ENCODE measurements at regions not wholly inside any gene's neighbourhood (a gene's known extent, or its start where the extent isn't known, plus 50 kb on each side); places are given as distances from the start of the nearest gene placed in this dataset.

DNA sequence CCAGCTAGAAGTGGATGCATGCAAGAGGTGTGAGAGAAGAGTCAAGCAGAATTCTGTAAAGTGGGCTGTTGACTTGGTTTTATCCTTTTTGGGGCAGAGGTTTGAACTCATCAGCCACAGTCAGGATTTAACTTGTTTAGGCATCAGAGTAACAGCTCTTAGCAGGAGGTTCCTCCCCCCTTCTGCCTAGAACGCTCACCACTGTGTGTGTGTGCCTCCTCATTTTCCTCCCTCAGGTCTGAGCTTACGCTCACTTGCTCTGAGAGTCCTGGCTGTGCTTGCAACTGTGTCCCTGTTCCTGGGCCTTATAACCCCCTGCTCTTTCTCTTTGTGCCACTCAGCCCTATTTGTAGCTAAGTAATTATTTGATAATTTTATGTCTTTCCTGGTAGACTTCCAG, 167.9 kb downstream of the TMEM182 start:
- H3K9me3 ChIP-seq, result no peaks in the 10 kb centered on the region
- ATAC-seq (no peak), DNase-seq (ENCODE audit: low read depth in 1 of 2, low spot score in 1 of 2) (no peak), FAIRE-seq (no peak)
- ChIA-PET CTCF (interaction anchor here (1.0 kb wide), 1 partner anchor 11 kb away, joined by 3 read pairs; no protein-coding TSS in a partner anchor), POLR2A (no interaction called here)
- H3K4me1 ChIP-seq, result no peaks in the 10 kb centered on the region
- WGBS (ENCODE audit: missing lambda C conversion rate), result 18% methylated on average over 2 of the region's 2 CpGs
- no peak for TF ChIP-seq ZC3H11A (IDR thresholded peaks at IDR 0.05)
- no peak for TF ChIP-seq POLR2AphosphoS2 (conservative IDR thresholded peaks at IDR 0.05; ENCODE audit: low read length)
- no peak for TF ChIP-seq FOSL2 (IDR thresholded peaks at IDR 0.05)
- TF ChIP-seq FOSL2 (CRISPR knock-in tag; IDR thresholded peaks at IDR 0.05), result no peak
- TF ChIP-seq NPAS2 (CRISPR knock-in tag; IDR thresholded peaks at IDR 0.05; ENCODE audit: borderline replicate concordance), result no peak
- no peak for TF ChIP-seq FOSB (CRISPR knock-in tag; IDR thresholded peaks at IDR 0.05)
- H3K4me3 ChIP-seq, result no peak overlapping the region
- H3K27ac ChIP-seq, result no peak overlapping the region
- no peak overlapping the region for H3K4me2 ChIP-seq

DNA sequence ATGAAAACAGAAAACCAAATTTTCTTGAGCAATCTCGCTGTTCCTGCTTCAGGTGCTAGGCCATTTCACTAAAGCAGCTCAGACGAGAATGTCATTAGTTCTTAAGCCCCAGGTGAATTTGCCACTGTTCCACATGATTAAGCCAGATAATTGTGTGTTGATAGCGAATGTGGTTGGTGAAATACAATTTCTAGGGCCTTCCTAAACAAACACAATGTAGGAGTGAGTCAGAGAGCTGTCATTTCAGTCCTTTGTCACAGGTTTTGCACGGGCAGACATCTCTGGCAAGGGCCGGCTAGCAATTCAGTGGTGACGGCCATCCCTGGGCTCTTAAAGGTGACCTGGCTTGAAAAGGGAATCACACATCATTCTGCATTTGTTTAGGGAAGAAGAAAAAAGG, 170.7 kb downstream of the TMEM182 start:
- Histone ChIP-seq H3K4me1 (no peaks in the 10 kb centered on the region), H3K27ac (no peak overlapping the region), H3K4me2 (no peak overlapping the region), H3K4me3 (no peak overlapping the region), H3K9me3 (no peaks in the 10 kb centered on the region)
- no peak for FAIRE-seq
- no peak for DNase-seq (ENCODE audit: low read depth in 1 of 2, low spot score in 1 of 2)
- TF ChIP-seq, protein P1, sequence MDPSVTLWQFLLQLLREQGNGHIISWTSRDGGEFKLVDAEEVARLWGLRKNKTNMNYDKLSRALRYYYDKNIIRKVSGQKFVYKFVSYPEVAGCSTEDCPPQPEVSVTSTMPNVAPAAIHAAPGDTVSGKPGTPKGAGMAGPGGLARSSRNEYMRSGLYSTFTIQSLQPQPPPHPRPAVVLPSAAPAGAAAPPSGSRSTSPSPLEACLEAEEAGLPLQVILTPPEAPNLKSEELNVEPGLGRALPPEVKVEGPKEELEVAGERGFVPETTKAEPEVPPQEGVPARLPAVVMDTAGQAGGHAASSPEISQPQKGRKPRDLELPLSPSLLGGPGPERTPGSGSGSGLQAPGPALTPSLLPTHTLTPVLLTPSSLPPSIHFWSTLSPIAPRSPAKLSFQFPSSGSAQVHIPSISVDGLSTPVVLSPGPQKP (IDR thresholded peaks at IDR 0.05; ENCODE audit: low read depth, low read length), result no peak
- TF ChIP-seq HOXB13 (CRISPR knock-in tag; IDR thresholded peaks at IDR 0.05; ENCODE audit: low read depth), result no peak
- CTCF ChIA-PET, result no interaction called here
- POLR2A ChIA-PET, result no interaction called here
- 5% methylated on average over 6 of the region's 6 CpGs for WGBS (ENCODE audit: missing lambda C conversion rate)
- no peak for ATAC-seq

DNA sequence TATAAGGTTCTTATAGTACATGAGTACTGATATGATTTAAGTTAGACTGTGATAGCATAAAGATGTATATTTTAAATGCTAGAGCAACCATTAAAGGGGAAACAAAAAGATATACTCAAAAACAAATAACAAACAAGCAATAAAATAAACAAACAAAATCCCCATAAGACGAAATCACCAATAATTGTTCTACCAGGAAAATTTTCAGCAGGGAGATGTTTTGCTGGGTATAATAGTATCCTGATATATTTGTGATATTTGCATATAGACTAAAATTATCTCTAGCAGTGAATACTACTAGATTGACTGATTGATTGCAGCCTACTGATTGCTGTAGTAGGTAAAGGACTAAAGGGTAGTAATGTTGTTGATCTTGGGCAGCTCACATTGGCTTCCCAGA, 177.4 kb downstream of the TMEM182 start:
- no peak for ATAC-seq
- H3K4me1 ChIP-seq, result no peaks in the 10 kb centered on the region
- no peak for FAIRE-seq

DNA sequence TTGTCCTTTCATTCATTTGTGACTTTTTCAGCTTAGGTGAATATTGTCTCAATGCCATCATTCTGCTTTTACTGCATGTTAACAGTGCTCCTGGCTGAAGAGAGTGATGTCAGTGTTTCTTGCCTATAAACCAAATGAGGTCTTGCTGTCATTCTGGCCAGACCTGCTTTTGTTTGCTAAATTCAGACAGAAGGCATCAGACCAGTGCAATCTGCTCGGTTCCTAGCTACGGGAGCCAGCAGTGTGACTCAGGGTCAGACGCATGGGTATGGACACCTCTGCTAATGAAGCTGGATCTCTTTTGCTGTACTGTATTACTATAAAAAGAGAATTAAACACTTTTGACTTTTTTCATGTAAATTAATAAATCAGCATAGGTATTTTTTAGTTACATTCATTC, 178.9 kb downstream of the TMEM182 start:
- Histone ChIP-seq H3K4me1 (no peaks in the 10 kb centered on the region), H3K4me2 (no peak overlapping the region), H3K4me3 (no peak overlapping the region), H3K9me3 (no peaks in the 10 kb centered on the region), H3K27ac (no peak overlapping the region)
- ChIA-PET CTCF (interaction anchor here (1.1 kb wide), 1 partner anchor 11 kb away, joined by 3 read pairs; no protein-coding TSS in a partner anchor), POLR2A (no interaction called here)
- FAIRE-seq (no peak), ATAC-seq (no peak), DNase-seq (ENCODE audit: low read depth in 1 of 2, low spot score in 1 of 2) (no peak)
- WGBS (ENCODE audit: missing lambda C conversion rate), result 15% methylated on average over 3 of the region's 3 CpGs
- no peak for TF ChIP-seq KDM1A (IDR thresholded peaks at IDR 0.05; ENCODE audit: low read depth)
- TF ChIP-seq, protein P2, sequence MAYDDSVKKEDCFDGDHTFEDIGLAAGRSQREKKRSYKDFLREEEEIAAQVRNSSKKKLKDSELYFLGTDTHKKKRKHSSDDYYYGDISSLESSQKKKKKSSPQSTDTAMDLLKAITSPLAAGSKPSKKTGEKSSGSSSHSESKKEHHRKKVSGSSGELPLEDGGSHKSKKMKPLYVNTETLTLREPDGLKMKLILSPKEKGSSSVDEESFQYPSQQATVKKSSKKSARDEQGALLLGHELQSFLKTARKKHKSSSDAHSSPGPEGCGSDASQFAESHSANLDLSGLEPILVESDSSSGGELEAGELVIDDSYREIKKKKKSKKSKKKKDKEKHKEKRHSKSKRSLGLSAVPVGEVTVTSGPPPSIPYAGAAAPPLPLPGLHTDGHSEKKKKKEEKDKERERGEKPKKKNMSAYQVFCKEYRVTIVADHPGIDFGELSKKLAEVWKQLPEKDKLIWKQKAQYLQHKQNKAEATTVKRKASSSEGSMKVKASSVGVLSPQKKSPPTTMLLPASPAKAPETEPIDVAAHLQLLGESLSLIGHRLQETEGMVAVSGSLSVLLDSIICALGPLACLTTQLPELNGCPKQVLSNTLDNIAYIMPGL (CRISPR knock-in tag; IDR thresholded peaks at IDR 0.05; ENCODE audit: borderline replicate concordance), result no peak
- no peak for TF ChIP-seq ZFP36 (IDR thresholded peaks at IDR 0.05; ENCODE audit: borderline replicate concordance, partially characterized antibody)

More for the DNA sequence above, 177.4 kb downstream of the TMEM182 start:
- TF ChIP-seq, protein P3, sequence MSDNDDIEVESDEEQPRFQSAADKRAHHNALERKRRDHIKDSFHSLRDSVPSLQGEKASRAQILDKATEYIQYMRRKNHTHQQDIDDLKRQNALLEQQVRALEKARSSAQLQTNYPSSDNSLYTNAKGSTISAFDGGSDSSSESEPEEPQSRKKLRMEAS (IDR thresholded peaks at IDR 0.05), result no peak
- TF ChIP-seq, protein P4, sequence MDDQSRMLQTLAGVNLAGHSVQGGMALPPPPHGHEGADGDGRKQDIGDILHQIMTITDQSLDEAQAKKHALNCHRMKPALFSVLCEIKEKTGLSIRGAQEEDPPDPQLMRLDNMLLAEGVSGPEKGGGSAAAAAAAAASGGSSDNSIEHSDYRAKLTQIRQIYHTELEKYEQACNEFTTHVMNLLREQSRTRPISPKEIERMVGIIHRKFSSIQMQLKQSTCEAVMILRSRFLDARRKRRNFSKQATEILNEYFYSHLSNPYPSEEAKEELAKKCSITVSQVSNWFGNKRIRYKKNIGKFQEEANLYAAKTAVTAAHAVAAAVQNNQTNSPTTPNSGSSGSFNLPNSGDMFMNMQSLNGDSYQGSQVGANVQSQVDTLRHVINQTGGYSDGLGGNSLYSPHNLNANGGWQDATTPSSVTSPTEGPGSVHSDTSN (IDR thresholded peaks at IDR 0.05), result no peak
- TF ChIP-seq MAZ (IDR thresholded peaks at IDR 0.05; ENCODE audit: borderline replicate concordance, low read depth, low read length) (no peak), POLR2AphosphoS2 (conservative IDR thresholded peaks at IDR 0.05; ENCODE audit: low read length) (no peak), HOXB13 (CRISPR knock-in tag; IDR thresholded peaks at IDR 0.05; ENCODE audit: low read depth) (no peak), HDAC2 (IDR thresholded peaks at IDR 0.05) (no peak), JUNB (IDR thresholded peaks at IDR 0.05) (no peak), HOXA7 (CRISPR knock-in tag; IDR thresholded peaks at IDR 0.05) (no peak), FOSB (CRISPR knock-in tag; IDR thresholded peaks at IDR 0.05) (no peak), RAD21 (conservative IDR thresholded peaks at IDR 0.05 in 1 of 2, IDR thresholded peaks at IDR 0.05 in 1 of 2) (no peak), CBX8 (IDR thresholded peaks at IDR 0.05) (no peak), SREBF2 (IDR thresholded peaks at IDR 0.05) (no peak), ZNF302 (CRISPR knock-in tag; IDR thresholded peaks at IDR 0.05) (no peak)
- TF ChIP-seq, protein P5, sequence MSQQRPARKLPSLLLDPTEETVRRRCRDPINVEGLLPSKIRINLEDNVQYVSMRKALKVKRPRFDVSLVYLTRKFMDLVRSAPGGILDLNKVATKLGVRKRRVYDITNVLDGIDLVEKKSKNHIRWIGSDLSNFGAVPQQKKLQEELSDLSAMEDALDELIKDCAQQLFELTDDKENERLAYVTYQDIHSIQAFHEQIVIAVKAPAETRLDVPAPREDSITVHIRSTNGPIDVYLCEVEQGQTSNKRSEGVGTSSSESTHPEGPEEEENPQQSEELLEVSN (IDR thresholded peaks at IDR 0.05; ENCODE audit: borderline replicate concordance, low read depth), result no peak
- TF ChIP-seq, protein P6, sequence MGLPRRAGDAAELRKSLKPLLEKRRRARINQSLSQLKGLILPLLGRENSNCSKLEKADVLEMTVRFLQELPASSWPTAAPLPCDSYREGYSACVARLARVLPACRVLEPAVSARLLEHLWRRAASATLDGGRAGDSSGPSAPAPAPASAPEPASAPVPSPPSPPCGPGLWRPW (IDR thresholded peaks at IDR 0.05), result no peak
- ChIA-PET CTCF (no interaction called here), POLR2A (no interaction called here)
- 0% methylated on average over 1 of the region's 1 CpG for WGBS (ENCODE audit: missing lambda C conversion rate)
- H3K9me3 ChIP-seq, result no peaks in the 10 kb centered on the region
- DNase-seq (ENCODE audit: low read depth in 1 of 2, low spot score in 1 of 2), result no peak
- H3K27ac ChIP-seq, result no peak overlapping the region
- no peak overlapping the region for H3K4me2 ChIP-seq
- no peak overlapping the region for H3K4me3 ChIP-seq
